Testis (tissue), 2 donors: ENCODE measurements at regions not wholly inside any gene's neighbourhood (a gene's known extent, or its start where the extent isn't known, plus 50 kb on each side); places are given as distances from the start of the nearest gene placed in this dataset.

ENCODE experiments used
- DNase-seq: peaks from one replicate; pipeline ENCODE4 v3.0.0-alpha.2; 2019
- H3K27ac ChIP-seq, 2 donors: fragments of 200-600 bp; sonication (generic); one replicate each; pipeline ENCODE4 v1.5.1; 2019
- H3K27me3 ChIP-seq: fragments of 200-600 bp; sonication (generic); one replicate; pipeline ENCODE4 v1.5.1; 2019
- H3K36me3 ChIP-seq: fragments of 200-600 bp; sonication (generic); one replicate; pipeline ENCODE4 v1.5.1; 2017; ENCODE audit warnings: low read depth; ENCODE audit errors: missing control alignments
- H3K4me1 ChIP-seq: fragments of 200-600 bp; sonication (generic); one replicate; pipeline ENCODE4 v1.5.1; 2019
- H3K4me3 ChIP-seq, 2 donors: fragments of 200-600 bp; sonication (generic); one replicate each; pipeline ENCODE4 v1.5.1; 2017 to 2019
- H3K9me3 ChIP-seq: fragments of 200-600 bp; sonication (generic); one replicate; pipeline ENCODE4 v1.5.1; 2017
- POLR2A ChIP-seq: fragments of 450-650 bp; IDR thresholded peaks from one replicate; pipeline ENCODE4 v1.6.1; 2017; ENCODE audit warnings: antibody characterized with exemption, mild to moderate bottlenecking, moderate library complexity
- WGBS, 2 donors: methylation state at CpG; one replicate each; pipeline ENCODE4 v1.1.5; 2018; 5-methylcytosine and 5-hydroxymethylcytosine counted together
- intact Hi-C: fragments of 100-400 bp; cut with DNase I; formaldehyde crosslinking; loops from one replicate; pipeline ENCODE4 v1.15.1; 2023; ENCODE audit warnings: low total_unique reads
- TF ChIP-seq, protein P1 (sequence below), 3 experiments: fragments of 450-650 bp in 2 of 3; fragments of 200-600 bp in 1 of 3; sonication (generic) in 1 of 3; IDR thresholded peaks; one replicate each; pipeline ENCODE4 v1.5.1; 2016 to 2019; ENCODE audit warnings: antibody characterized with exemption in 3 of 3, mild to moderate bottlenecking in 2 of 3, moderate library complexity in 1 of 3

DNA sequence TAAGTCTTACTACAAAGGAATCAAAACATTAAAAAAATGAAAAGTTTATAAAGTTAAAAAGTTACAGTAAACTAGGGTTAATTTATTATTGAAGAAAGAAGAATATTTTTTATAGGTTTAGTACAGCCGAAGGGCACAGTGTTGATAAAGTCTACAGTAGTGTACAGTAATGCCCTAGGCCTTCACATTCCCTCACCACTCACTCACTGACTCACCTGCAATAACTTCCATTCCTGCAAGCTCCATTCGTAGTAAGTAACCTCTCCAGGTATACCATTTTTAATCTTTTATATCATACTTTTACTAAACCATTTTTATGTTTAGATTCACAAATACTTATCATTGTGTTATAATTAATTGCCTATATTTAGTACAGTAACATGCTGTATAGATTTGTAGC, 307.5 kb upstream of the FAM241A start:
- no peak overlapping the region for H3K27ac ChIP-seq
- no peaks in the 10 kb centered on the region for H3K9me3 ChIP-seq
- intact Hi-C loops, result no loop called here
- H3K36me3 ChIP-seq, result no peaks in the 10 kb centered on the region
- H3K27me3 ChIP-seq, result no peaks in the 10 kb centered on the region
- no peak for DNase-seq
- TF ChIP-seq POLR2A, result no peak
- TF ChIP-seq, protein P1, sequence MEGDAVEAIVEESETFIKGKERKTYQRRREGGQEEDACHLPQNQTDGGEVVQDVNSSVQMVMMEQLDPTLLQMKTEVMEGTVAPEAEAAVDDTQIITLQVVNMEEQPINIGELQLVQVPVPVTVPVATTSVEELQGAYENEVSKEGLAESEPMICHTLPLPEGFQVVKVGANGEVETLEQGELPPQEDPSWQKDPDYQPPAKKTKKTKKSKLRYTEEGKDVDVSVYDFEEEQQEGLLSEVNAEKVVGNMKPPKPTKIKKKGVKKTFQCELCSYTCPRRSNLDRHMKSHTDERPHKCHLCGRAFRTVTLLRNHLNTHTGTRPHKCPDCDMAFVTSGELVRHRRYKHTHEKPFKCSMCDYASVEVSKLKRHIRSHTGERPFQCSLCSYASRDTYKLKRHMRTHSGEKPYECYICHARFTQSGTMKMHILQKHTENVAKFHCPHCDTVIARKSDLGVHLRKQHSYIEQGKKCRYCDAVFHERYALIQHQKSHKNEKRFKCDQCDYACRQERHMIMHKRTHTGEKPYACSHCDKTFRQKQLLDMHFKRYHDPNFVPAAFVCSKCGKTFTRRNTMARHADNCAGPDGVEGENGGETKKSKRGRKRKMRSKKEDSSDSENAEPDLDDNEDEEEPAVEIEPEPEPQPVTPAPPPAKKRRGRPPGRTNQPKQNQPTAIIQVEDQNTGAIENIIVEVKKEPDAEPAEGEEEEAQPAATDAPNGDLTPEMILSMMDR (IDR thresholded peaks at IDR 0.05), result no peak
- no peaks in the 10 kb centered on the region for H3K4me1 ChIP-seq
- 83 to 93% methylated on average over 2 of the region's 2 CpGs for WGBS, 2 donors
- no peak overlapping the region for H3K4me3 ChIP-seq

DNA sequence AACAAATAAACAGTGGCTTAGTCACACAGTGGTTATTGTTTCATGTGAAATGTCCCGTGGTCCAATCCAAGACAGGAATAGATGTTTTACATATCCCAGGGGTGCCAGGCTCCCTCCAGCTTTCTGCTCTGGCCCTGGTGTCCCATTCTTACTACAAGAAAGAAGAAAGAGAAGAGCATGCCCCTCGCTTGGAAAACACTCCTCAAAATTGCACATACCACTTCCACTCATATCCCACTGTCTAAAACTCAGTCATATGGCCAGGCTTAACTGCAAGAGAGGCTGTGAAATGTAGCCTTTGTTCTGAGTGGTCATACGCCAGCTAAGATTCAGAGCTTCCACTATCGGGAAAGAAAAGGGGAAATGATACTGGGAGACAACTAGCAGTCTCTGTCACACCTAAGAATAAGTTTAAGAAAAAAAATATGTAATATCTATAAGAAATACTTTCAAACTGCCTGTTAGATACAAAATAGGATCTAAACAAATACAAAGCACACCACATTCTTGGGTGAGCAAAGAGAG, 306.8 kb upstream of the FAM241A start:
- no peaks in the 10 kb centered on the region for H3K27me3 ChIP-seq
- no peak overlapping the region for H3K4me3 ChIP-seq
- TF ChIP-seq, protein P1 (IDR thresholded peaks at IDR 0.05), result no peak
- TF ChIP-seq POLR2A, result no peak
- H3K27ac ChIP-seq, result no peak overlapping the region
- no peaks in the 10 kb centered on the region for H3K36me3 ChIP-seq
- H3K9me3 ChIP-seq, result no peaks in the 10 kb centered on the region
- intact Hi-C loops, result no loop called here
- 62 to 78% methylated on average over 4 of the region's 4 CpGs for WGBS, 2 donors
- no peak for DNase-seq
- H3K4me1 ChIP-seq, result no peaks in the 10 kb centered on the region

DNA sequence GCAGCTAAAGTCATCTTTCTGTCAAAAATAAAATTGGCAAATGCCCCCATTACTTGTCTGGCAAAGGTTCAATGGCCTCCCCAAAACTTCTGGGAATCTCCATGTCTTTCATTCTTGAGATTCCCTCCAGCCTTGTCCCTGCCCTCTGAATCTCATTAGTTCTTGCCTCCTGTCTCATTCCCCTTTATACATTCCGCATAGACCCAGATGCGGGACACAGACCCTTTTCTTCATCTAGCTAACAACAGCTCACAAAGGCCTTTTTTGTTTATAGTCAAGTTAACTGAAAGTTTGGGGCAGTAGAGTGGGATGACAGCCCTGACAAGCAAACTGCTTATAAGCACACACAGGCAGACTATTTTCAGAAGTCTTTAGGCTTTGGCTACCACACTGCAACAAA, 306.1 kb upstream of the FAM241A start:
- Histone ChIP-seq H3K9me3 (no peaks in the 10 kb centered on the region), H3K27ac (no peak overlapping the region), H3K4me3 (no peak overlapping the region), H3K36me3 (no peaks in the 10 kb centered on the region), H3K27me3 (no peaks in the 10 kb centered on the region), H3K4me1 (no peaks in the 10 kb centered on the region)
- no peak for TF ChIP-seq POLR2A
- TF ChIP-seq, protein P1 (IDR thresholded peaks at IDR 0.05), result no peak
- DNase-seq, result no peak
- WGBS, 2 donors, result 81 to 83% methylated on average over 2 of the region's 2 CpGs
- intact Hi-C loops, result no loop called here

DNA sequence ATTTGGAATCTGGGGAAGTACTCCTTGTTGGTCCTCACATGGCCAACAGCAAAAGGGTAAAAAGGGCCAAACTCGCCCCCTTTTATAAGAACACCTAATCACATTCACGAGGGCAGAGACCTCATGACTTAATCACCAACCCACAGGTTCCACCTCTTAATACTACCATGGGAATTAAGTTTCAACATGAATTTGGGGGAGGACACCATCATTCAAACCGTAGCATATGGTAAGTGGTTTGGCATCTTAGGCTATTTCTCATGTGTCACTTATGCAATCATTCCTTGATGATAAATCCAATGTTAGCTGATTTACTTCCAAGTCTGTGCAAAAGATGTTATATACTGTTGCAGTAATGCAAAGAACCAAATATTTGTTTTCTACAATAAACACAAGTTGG, 302.9 kb upstream of the FAM241A start:
- TF ChIP-seq POLR2A, result no peak
- TF ChIP-seq, protein P1 (IDR thresholded peaks at IDR 0.05), result no peak
- no peak for DNase-seq
- Histone ChIP-seq H3K4me3 (no peak overlapping the region), H3K9me3 (no peaks in the 10 kb centered on the region), H3K4me1 (no peaks in the 10 kb centered on the region), H3K27ac (no peak overlapping the region), H3K27me3 (no peaks in the 10 kb centered on the region), H3K36me3 (no peaks in the 10 kb centered on the region)
- 77 to 83% methylated on average over 3 of the region's 3 CpGs for WGBS, 2 donors
- intact Hi-C loops, result no loop called here

DNA sequence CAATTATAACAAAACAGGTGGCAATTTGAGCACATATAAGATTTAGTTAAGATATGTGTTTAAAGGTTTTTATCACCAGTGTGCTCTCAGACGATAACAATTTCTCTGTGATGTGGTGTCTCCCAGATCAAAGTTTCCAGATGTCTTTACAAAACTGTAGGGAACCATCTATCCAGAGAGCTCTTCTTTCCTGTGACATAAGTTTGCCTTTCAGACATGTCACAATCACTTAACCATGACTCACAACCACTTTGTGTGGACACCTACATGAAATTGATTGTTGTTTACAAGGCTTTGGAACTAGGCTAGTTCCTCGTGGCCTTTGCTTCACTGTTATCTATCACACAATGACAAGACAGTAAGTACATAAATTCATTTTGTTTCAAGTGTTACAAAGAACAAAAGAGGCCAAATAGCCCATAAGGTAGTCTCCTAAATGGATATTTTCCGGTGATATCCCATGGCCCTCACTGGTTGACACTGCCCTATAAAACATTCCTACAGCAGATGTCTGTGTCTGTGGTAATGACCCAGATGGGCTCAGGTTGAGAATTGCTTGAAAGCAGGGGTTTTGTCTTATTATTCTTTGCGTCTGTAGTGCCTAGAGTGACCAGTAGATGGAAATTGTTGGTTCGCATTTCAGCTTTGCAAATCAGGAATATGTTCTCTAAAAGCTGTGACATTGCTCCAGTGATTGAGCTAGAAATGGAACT, 297.8 kb upstream of the FAM241A start:
- intact Hi-C loops, result no loop called here
- Histone ChIP-seq H3K36me3 (no peaks in the 10 kb centered on the region), H3K4me3 (no peak overlapping the region), H3K27ac (no peak overlapping the region), H3K27me3 (no peaks in the 10 kb centered on the region), H3K4me1 (no peaks in the 10 kb centered on the region), H3K9me3 (no peaks in the 10 kb centered on the region)
- 57 to 68% methylated on average over 5 of the region's 5 CpGs for WGBS, 2 donors
- DNase-seq, result no peak
- TF ChIP-seq, protein P1 (IDR thresholded peaks at IDR 0.05), result no peak
- no peak for TF ChIP-seq POLR2A
